Prostate gland (tissue), 2 donors: ENCODE measurements at regions not wholly inside any gene's neighbourhood (a gene's known extent, or its start where the extent isn't known, plus 50 kb on each side); places are given as distances from the start of the nearest gene placed in this dataset.

Experiments
- POLR2A ChIP-seq: fragments of 450-650 bp; IDR thresholded peaks from one replicate; pipeline ENCODE4 v1.6.1; 2016; ENCODE audit warnings: antibody characterized with exemption, mild to moderate bottlenecking
- POLR2AphosphoS5 ChIP-seq: sonication (generic); formaldehyde crosslinking; IDR thresholded peaks from one replicate; pipeline ENCODE4 v1.6.1; 2017; ENCODE audit warnings: antibody characterized with exemption
- TF ChIP-seq, protein P1 (sequence below), 4 experiments: fragments of 200-600 bp in 2 of 4; fragments of 450-650 bp in 2 of 4; sonication (generic) in 2 of 4; IDR thresholded peaks; 1 replicate in 3 of 4; 2 replicates in 1 of 4; pipeline ENCODE4 v1.5.1; 2016 to 2019; ENCODE audit warnings: antibody characterized with exemption in 4 of 4, mild to moderate bottlenecking in 2 of 4, moderate library complexity in 2 of 4

DNA sequence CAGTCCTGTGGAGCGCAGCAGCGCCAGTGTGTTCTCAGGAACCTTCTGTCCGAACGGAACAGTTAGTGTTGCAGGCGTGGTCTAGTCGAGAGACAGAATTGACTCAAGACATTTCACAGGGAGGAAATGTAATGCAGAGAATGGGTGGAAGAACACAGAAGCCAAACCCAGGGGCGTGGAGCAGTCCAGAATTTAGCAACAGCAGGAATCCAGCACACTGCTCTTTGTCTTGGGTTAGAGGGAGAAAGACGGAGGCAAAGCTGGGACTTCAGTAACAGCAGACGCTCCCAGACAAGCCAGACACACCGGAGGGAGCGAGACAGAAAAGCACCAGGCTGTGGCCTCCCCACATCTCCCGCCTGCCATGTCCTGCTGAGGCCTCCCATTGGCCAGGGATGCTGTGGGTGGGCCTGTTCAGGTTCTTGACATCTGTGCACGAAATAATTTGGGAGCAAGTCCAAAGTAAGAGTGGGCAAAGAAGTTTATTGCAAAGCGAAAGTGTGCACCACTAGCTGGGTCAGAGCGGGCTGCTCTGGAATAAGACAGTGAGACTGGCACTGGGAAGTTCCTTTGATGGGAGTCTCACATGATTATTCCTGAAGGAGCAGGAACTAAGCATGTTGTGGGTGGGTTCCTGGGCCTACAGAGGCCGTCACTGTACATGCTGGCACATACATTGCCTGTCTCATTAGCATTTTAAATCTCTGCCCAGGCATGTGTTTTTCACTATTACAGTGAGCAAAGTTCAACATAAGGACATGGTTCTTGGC, 339.3 kb upstream of the SFSWAP start:
- TF ChIP-seq, protein P1, sequence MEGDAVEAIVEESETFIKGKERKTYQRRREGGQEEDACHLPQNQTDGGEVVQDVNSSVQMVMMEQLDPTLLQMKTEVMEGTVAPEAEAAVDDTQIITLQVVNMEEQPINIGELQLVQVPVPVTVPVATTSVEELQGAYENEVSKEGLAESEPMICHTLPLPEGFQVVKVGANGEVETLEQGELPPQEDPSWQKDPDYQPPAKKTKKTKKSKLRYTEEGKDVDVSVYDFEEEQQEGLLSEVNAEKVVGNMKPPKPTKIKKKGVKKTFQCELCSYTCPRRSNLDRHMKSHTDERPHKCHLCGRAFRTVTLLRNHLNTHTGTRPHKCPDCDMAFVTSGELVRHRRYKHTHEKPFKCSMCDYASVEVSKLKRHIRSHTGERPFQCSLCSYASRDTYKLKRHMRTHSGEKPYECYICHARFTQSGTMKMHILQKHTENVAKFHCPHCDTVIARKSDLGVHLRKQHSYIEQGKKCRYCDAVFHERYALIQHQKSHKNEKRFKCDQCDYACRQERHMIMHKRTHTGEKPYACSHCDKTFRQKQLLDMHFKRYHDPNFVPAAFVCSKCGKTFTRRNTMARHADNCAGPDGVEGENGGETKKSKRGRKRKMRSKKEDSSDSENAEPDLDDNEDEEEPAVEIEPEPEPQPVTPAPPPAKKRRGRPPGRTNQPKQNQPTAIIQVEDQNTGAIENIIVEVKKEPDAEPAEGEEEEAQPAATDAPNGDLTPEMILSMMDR (IDR thresholded peaks at IDR 0.05): no peak
- TF ChIP-seq POLR2AphosphoS5 (no peak), POLR2A (no peak)
